GM10248 (cell line): ENCODE measurements at regions not wholly inside any gene's neighbourhood (a gene's known extent, or its start where the extent isn't known, plus 50 kb on each side); places are given as distances from the start of the nearest gene placed in this dataset.

Source experiments
- CTCF ChIA-PET: fragments of 300-600 bp; sonication (Branson Sonifier 250); formaldehyde crosslinking; extraction: SDS; loops from one replicate; lab custom pipeline; 2021; ENCODE audit warnings: antibody characterized with exemption; lab: Yijun Ruan, JAX
- POLR2A ChIA-PET: fragments of 350-650 bp; sonication (Branson Sonifier 250); formaldehyde crosslinking; extraction: SDS; loops from one replicate; lab custom pipeline; 2020; ENCODE audit warnings: antibody characterized with exemption; lab: Yijun Ruan, JAX
- DNase-seq: peaks from one replicate; pipeline ENCODE4 v3.0.0; 2012; ENCODE audit errors: extremely low spot score
- TF ChIP-seq, protein P1 (sequence below): IDR thresholded peaks from 2 replicates; pipeline ENCODE4 v1.5.1; 2012; ENCODE audit warnings: mild to moderate bottlenecking, low read depth; ENCODE audit errors: extremely low read depth, missing control alignments, control extremely low read depth

DNA sequence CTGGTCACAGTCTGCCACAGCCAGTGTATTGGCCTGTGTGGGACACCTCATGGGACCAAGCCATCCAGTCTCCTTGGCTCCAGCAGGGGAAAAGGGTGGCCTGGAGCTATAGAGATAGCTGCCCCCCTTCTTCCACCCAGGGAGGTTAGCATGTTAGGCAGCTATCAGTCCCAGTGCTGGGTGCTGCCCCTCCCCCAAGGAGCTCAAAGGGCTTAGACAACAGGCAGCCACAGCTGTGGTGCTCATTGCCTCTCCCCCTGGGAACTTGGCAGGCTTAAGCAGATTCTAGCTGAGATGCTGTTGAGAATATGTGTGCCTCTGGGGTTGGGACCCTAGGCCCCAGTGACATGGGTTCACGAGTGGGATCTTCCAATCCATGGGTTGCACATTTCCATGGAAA lies 226.0 kb upstream of the PTGER4 start:
- CTCF ChIA-PET, result no interaction called here
- TF ChIP-seq, protein P1, sequence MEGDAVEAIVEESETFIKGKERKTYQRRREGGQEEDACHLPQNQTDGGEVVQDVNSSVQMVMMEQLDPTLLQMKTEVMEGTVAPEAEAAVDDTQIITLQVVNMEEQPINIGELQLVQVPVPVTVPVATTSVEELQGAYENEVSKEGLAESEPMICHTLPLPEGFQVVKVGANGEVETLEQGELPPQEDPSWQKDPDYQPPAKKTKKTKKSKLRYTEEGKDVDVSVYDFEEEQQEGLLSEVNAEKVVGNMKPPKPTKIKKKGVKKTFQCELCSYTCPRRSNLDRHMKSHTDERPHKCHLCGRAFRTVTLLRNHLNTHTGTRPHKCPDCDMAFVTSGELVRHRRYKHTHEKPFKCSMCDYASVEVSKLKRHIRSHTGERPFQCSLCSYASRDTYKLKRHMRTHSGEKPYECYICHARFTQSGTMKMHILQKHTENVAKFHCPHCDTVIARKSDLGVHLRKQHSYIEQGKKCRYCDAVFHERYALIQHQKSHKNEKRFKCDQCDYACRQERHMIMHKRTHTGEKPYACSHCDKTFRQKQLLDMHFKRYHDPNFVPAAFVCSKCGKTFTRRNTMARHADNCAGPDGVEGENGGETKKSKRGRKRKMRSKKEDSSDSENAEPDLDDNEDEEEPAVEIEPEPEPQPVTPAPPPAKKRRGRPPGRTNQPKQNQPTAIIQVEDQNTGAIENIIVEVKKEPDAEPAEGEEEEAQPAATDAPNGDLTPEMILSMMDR, result no peak
- POLR2A ChIA-PET, result no interaction called here
- DNase-seq, result no peak

DNA sequence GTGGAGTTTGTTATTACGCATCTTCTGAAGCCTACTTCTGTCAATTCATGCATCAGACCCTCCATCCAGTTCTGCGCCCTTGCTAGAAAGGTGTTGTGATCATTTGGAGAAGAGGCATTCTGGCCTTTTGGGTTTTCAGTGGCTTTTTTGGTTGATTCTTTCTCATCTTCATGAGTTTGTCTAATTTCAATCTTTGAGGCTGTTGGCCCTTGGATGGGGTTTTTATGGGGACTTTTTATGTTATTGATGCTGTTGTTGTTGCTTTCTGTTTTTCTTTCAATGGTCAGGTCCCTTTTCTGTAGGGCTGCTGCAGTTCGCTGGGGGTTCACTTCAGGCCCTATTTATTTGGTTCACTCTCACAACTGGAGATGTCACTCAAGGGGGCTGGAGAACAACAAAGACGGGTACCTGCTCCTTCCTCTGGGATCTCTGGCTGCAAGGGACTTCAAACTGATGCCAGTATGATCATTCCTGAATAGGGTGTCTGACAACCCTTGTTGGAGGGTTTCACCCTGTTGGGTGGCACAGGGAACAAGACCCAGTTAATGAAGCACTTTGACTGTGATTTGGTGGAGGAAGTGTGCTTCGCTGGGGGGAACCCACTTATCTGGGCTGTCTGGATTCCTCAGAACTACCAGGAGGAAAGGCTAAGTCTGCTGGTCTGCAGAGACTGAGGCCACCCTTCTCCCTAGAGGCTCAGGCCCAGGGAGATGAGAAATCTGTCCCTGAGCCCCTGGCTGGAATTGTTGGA lies 226.7 kb upstream of the PTGER4 start:
- TF ChIP-seq, protein P1, result no peak
- DNase-seq, result no peak
- POLR2A ChIA-PET, result no interaction called here
- CTCF ChIA-PET, result no interaction called here

DNA sequence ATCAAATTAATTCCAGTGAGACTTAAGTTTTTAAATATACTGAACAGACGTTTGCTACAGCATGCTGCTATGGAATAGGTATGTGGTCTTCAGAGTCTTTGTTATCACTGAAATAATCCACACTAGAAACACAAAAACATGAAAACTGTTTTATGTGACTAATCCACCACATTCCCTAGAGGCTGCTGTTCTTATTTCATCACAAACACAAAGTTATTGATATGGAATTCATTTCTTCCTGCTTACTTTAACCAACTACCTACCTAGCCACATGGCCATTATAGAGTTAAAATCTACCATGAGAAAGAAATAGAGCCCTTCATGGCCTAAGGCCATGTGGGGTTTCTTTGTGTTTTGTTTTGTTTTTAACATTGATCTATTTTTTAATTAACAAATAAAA lies 232.3 kb upstream of the PTGER4 start:
- ChIA-PET CTCF (no interaction called here), POLR2A (no interaction called here)
- TF ChIP-seq, protein P1, result no peak
- DNase-seq, result no peak

DNA sequence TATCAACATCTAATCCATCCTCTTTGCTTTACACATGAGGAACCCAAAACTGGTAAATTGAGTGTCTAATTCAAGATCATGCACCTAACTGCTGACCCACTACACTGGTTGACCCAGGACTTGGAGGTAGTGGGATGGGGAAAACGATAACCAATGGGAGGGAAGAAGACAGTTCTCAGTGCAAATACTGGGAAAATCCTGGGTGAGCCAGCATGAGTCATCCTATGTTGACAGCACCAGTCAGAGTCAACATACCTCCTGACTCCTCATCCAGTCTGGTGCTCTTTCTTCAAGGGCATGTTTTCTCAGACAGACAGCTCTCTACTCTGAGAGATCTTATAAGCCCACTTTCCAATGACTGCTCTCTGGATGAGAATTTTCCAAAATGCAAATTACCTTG lies 232.8 kb upstream of the PTGER4 start:
- ChIA-PET POLR2A (no interaction called here), CTCF (no interaction called here)
- DNase-seq, result no peak
- TF ChIP-seq, protein P1, result no peak

DNA sequence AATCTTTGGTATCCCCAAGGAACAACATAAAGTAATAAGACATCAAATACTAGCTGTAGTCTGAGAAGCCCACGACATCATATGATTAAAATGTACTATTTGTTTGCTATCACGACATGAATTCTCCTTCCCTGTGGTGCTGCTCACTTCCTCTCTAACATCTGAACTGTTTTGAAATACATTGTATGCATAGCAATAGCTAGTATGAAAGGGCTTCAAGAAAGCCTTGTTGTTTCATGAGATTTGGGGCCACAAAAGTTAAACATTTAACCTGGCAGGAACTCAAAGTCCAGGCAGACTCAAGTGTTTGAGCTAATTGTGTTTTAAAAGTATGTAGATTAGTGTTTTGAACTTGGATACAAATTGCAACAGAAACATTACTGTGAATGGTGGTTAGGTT lies 237.4 kb upstream of the PTGER4 start:
- ChIA-PET POLR2A (no interaction called here), CTCF (interaction anchor here (0.9 to 1.7 kb wide), 4 partner anchors 8 to 31 kb away, joined by 3 to 4 read pairs (median 4); no protein-coding TSS in a partner anchor)
- TF ChIP-seq, protein P1, result no peak
- DNase-seq, result no peak

DNA sequence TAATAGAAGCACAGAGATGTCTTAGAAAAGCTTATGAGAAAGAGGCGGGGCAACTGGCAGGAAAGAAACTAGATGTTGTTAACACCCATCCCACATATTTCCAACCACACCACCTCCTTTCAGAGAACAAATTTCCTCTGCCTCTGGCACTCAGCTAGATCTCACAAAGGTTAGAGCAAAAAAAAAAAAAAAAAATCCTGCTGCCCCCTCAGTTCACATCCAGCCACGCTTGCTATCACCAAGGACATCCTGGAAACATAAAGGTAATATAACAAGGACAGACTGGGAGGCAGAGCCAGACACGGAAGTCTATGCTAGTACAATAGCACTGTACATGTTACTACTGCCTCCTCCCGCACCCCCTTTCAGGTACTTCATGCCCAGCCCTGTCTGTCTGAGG lies 238.0 kb upstream of the PTGER4 start:
- ChIA-PET CTCF (interaction anchor here (0.9 to 1.7 kb wide), 5 partner anchors 9 to 40 kb away, joined by 3 to 4 read pairs (median 3); no protein-coding TSS in a partner anchor), POLR2A (no interaction called here)
- peak; percentile 10 for DNase-seq
- TF ChIP-seq, protein P1, result no peak
